ENCODE measurements at regions not wholly inside any gene's neighbourhood (a gene's known extent, or its start where the extent isn't known, plus 50 kb on each side); places are given as distances from the start of the nearest gene placed in this dataset.
A peak's percentile ranks its signal among the peaks of the same experiment; 100 is the strongest.
"Not testable (repeated sequence)": the region's sequence is repeated elsewhere in the genome, so short reads cannot be mapped to it uniquely, and the experiment has no call there.

DNA sequence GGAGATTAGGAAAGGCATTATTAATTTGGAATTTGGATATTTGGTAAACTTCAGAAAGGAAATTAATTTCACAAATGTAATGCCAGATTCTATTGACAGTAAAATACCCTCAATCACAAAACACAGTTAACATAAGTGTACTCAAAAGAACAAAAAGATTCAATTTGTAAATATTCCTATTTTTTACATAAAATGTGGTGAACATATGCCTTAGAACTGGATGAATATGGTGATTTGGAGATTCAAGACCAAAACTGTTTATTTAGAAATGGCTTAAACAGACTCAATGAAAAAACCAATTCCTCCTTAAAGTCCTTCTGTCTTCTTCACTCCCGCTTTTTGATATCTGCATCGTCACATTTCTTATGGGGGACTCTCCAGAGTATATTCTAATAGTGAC is 417.6 kb upstream of the TENM3 start:
- no peak for DNase-seq

DNA sequence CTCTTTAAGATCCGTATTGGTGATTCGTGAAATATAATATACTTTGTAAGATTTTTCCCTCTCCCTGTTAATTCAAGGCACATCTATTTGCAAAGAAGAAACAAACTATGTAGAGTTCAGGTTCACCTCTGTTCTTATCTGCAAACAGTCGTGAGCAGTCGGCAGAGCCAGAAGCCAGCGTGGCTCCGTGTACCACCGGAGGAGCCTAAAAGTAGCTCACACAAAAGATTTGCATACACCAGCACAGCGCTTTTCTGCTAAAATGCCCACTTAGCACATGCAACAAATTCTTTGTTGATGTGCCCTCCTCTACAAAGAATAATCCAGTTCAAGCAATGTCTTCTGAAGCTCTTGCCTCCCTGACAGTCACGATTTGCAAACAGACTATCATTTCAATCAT is 416.0 kb upstream of the TENM3 start:
- DNase-seq, result no peak

DNA sequence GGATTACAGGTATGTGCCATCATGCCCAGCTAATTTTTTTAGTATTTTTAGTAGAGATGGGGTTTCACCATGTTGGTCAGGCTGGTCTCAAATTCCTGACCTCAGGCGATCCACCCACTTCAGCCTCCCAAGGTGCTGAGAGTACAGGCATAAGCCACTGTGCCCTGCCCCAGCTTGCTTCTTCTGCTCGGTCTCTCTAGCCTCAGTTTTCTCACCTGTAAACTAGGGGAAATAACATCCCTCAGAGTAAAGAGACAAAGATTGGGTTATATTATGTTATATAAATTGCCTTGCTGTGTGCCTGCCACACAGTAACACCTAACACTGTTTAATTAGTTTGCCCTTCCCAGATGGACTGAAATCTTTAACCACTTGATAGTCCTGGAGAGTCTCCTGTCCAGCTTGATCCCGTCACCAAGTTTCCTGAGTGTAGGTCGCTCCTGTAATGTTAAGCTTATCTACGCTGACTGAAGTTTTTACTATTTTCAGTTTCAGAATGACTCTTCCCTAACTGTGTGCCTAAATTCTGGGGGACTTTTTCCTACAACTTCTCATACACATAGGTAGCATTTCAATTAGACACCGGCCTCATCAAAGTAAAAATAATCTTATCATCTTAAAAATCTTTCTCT is 412.7 kb upstream of the TENM3 start:
- no peak for DNase-seq

- no peak for DNase-seq
These were observed 409.1 kb upstream of the TENM3 start for GRCh38 chr4:181834071-181834470.

- no peak for DNase-seq
These were observed 407.9 kb upstream of the TENM3 start for GRCh38 chr4:181835348-181835747.

DNA sequence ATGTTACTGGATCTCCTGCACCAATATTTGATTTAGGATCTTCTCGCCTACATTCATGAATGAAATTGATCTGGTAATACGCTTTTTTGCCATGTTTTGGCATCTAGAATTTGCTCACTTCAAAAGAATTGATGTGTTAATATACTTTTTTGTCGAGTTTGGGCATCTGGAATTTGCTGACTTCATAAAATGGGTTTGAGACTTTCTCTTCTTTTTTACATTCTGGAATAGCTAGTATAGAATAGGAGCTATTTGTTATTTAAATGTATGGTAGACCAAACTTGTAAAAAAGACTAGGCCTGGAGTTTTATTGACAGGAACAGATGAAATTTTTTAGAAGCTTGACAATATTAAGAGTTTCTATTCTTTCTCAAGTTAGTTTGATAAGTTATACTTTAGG is 404.9 kb upstream of the TENM3 start:
- no peak for DNase-seq

GRCh38 chr4:181843797-181844196 is 399.4 kb upstream of the TENM3 start:
- DNase-seq, result not testable (repeated sequence)

GRCh38 chr4:181845617-181846016 is 397.6 kb upstream of the TENM3 start:
- no peak for DNase-seq

- no peak for DNase-seq
These were observed 396.3 kb upstream of the TENM3 start for GRCh38 chr4:181846934-181847333.

- no peak for DNase-seq
These were observed 394.8 kb upstream of the TENM3 start for GRCh38 chr4:181848357-181848756.

DNA sequence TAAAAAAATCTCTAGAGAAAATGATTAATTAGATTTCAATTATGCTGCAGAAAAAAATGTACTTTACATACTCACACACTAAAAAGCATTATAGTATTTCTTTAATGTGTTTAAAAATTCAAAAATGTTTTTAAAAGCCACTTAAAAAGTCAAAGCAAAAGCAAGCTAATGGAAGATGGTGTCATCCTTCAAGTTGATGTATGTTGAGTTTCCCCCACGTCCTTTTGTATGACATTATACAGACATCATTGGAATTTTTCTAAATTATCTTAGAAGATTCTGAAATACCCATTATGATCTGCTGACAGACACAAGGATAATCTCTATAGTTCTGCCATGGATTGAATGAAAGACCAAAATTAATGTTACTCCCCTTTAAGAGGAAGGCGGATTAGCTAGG is 393.7 kb upstream of the TENM3 start:
- no peak for DNase-seq

DNA sequence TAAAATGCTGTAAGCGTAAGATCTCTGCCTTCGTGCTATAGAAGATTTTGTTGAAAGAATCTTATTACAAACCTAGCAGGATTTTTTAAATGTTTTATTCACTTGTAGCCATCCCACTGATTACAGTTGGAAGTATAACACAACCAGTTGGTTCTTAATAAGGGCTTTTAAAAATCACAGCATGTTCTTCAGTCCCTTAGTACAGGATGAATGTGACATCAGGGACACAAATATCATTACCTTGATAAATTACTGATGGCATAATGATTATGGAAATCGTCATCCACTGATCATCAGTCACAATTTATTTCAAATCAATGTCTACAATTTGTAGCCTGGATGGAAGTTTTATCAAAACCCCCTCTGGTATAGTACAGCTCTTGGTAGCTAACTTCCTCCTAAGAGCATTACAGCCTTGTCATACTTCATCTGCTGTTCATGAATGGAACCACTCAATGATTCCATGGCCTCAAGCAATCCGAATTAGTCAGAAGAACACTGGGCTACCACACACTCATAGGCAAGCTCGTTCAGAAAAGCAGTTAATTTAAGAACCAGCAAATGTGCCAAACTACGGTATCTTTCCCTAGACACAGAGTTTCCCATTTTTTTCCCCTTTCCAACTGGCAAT is 389.2 kb upstream of the TENM3 start:
- no peak for DNase-seq

DNA sequence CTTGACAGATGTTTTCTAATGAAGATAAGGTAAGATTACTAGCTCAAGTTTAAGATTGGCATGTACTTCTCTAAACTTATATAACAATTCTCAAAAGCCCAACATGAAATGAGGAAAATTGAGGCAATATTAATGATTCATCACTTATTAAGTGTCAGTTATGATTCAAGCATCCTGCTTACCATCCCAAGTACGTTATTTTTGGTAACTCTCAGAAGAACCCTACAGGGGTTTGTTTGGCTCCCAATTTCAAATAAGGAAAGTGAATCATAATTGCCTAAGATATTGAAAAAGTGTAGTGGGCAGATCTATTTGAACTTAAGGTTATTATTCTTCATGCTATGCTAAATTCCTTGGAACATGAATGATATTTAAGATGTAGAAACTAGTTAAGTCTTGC is 387.9 kb upstream of the TENM3 start:
- DNase-seq, result no peak

GRCh38 chr4:181857471-181857870 is 385.7 kb upstream of the TENM3 start:
- not testable (repeated sequence) for DNase-seq

DNA sequence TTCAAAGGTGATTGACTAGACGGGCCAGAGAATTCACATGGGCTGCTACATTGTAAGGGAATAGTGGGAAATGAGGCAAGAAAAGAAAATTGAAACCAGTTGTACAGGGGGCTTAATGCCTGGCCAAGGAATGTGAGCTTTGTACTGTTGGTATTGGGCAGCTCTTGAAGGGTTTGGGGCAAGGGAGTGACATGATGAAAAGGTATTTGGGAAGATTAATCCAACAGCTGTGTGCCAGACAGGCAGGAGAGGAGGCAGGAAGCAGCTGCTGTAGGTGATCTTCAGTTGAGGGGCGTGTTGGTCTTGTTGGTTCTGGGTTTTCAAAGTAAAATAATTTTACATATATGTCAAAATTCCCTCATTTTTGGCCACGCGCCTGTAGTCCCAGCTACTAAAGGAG is 384.5 kb upstream of the TENM3 start:
- peak; percentile 4 for DNase-seq

DNA sequence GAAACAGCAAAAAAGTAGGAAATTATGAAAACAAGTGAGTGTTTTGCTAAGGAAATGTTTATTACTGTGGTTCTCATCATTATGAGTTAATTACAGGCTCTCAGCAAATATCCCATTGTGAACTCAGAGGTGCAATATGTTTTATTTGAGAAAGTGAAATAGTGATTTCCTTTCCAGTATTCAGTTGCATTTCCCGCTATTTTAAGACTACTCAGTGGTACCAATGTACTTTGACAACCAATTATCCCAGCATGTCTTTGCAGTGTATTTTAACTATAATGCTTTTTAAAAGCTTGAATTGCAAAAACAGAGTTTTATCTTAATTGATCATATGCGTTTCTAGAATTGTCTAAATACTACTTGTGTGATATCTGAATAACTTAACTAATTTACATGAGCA is 383.8 kb upstream of the TENM3 start:
- DNase-seq, result no peak

DNA sequence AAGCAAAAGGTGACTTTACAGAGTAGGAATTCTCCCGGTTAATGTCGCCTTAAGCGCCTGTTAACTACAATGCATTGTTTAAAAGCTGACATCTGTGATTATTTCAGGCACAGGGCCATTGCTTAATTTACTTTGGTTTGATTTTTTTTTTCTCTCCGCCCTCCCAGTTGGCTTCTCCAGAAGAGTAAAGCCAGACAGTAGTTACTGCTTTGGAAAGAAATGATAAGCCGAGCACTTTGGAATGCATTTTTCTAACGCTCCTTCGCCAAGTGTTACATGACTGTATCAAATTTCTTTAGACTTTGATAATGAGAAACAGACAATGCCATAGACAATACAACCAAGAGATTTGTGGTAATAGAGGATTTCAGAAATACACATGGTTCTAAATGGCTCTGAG is 383.0 kb upstream of the TENM3 start:
- DNase-seq, result peak; percentile 64

DNA sequence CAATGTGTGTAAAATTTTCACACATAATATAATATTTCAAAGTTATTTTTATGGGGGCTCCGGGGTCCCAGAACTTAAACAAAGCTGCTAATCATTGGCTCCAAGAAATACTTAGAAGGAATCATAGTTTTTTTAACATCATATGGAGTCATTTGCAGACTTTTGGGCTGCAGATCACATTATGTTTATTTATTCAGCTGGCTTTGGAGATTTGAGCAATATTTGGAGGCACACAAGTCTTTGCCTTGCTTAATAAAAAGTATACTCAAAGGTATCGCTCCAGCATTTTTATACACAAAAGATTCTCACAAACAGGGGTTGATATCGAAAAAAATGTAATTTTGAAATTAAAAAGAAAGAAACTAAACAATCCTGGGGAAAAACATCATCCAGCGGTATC is 382.5 kb upstream of the TENM3 start:
- peak; percentile 16 for DNase-seq

GRCh38 chr4:181863856-181864255 is 379.3 kb upstream of the TENM3 start:
- DNase-seq, result no peak

DNA sequence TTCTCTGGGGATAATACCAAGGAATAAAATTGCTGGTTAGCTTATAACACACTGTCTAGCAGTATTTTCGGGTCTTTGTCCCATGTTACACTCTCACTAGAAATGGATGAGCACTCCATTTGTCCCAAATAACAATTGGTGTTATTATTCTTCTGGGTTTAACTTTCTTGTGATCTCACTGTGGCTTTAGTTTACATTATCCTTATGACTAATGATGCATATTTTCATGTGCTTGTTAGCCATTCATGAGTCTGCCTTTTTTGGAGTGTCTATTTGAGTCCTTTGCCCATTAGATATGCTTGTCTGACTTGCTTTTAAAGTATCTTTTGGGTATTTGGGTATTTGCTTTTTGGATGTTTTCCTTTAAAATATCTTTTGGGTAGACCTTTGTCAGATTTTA is 372.9 kb upstream of the TENM3 start:
- no peak for DNase-seq

DNA sequence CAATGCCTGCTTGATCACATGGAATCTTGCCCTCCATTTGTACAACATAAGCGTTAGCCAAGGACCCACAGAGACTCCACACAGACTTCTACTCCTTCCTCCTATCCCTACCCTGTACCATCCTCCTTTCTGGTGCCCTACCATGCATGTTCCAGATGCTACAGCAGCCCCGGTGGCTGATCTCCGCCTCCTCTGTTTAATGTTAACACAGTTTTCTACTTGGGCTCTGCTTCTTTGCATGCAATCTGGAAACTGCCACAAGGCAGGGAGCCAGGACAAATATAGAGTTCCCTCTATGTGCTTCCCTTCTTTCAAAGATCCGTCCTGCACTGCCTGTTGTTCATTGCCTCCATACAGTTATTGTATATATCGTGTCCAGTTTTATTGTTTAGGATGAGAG is 368.6 kb upstream of the TENM3 start:
- no peak for DNase-seq

DNA sequence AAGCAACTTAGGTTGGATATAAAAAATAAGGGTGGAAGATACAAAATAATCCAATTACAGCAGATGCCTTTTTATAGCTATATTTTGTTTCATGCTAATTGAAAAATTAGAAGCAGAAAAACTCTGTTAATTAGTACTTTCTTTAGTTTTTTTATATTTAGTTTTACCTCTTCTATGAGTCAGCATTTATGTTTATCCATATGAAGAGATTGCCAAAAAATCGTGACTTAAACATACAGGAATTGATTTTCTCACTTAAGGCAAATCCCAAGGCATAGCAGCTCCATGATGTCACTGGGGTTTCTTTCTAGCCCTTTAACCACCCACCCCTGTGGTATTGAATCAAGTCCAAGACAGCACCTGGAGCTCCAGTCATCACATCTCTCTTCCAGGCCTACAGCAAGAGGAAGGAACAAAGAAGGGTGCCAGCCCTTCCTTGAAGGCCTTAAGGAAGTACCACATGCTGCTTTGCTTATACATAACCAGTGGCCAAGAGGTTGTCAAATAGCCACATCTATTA is 365.8 kb upstream of the TENM3 start:
- DNase-seq, result no peak

GRCh38 chr4:181890031-181890430 is 353.2 kb upstream of the TENM3 start:
- no peak for DNase-seq

DNA sequence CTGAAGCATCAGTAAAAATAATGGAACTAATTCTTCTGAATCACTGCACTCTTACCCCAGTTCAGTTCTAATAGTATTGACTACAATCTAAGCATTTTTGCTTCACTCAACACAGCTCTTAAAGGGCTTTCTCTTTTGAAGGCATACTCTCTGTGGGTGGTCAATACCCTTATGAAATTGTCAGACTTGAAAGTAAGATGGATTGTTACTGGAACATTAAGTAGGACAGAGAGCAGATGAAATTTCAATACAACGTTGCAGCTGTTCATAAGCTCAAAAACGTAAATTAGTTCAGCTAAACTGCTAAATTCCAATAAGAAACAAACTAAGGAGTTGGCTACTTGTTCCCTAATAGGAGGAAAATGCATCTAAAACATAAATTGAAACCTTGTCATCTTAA is 352.3 kb upstream of the TENM3 start:
- DNase-seq, result peak; percentile 59
